ENCODE measurements at regions not wholly inside any gene's neighbourhood (a gene's known extent, or its start where the extent isn't known, plus 50 kb on each side); places are given as distances from the start of the nearest gene placed in this dataset.

DNA sequence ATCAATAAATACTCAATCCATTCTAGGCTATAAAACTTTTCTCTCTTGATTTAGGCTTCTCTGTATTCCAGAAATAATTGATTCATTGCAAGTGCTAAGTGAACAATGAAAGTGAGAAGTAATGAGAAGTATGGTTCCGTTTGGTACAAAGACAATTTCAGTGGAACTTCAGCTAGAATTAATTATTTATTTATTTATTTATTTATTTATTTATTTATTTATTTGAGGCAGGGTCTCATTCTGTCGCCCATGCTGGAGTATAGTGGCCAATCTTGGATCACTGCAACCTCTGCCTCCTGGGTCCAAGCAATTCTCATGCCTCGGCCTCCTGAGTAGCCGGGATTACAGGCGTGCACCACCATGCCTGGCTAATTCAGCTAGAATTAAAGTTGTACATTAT is 262.1 kb downstream of the B3GLCT start:
- no peak for TF ChIP-seq CTCF (IDR thresholded peaks at IDR 0.05; ENCODE audit: low read depth, low read length)
- H3K4me3 ChIP-seq (ENCODE audit: low read depth, low read length) = no peak overlapping the region

- no peak overlapping the region for H3K4me3 ChIP-seq (ENCODE audit: low read depth, low read length)
- no peak for TF ChIP-seq CTCF (IDR thresholded peaks at IDR 0.05; ENCODE audit: low read depth, low read length)
Measured at GRCh38 chr13:31462766-31463165, 263.0 kb downstream of the B3GLCT start.

- TF ChIP-seq CTCF (IDR thresholded peaks at IDR 0.05; ENCODE audit: low read depth, low read length) = no peak
Measured at GRCh38 chr13:31468114-31468902, 268.5 kb downstream of the B3GLCT start.

DNA sequence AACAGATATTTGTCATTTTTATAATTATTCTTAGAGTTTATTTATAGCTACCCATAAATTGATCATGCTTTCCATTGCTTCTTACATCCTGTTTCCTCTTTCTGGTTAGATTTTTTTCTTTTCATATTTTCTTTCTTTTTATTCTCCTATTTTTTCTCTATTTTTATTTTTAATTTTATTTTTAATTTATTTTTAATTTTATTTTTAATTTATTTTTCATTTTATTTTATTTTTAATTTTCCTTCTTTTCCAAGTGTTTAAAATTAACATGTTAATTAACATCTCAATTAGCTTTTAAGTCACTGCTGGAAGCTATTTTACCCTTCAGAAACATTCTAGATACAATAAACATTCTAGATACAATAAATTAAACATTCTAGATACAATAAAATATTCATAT is 269.6 kb downstream of the B3GLCT start:
- TF ChIP-seq CTCF (IDR thresholded peaks at IDR 0.05; ENCODE audit: low read depth, low read length) = no peak
- no peak overlapping the region for H3K4me3 ChIP-seq (ENCODE audit: low read depth, low read length)

More at GRCh38 chr13:31468114-31468902, 268.5 kb downstream of the B3GLCT start:
- H3K4me3 ChIP-seq (ENCODE audit: low read depth, low read length) = no peak overlapping the region

DNA sequence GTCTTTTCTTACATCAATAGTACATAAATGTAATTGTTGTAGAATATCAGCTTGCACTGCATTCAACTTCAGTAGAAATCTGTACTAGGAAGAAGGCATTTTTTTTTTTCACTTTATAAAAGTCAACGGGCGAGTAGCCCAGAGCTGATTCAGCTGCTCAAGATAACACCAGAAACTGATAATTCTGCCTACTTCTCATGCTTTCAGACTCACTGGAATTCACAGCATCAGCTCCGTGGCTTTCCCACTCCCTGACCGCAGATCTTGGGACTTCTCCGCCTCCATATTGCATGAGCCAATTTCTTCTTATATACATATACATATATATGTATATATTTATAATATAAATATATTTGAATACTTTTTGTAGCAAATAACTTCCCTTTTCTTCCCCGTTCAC is 263.1 kb upstream of the RXFP2 start:
- no peak for TF ChIP-seq CTCF (IDR thresholded peaks at IDR 0.05; ENCODE audit: low read depth, low read length)
- H3K4me3 ChIP-seq (ENCODE audit: low read depth, low read length) = no peak overlapping the region

DNA sequence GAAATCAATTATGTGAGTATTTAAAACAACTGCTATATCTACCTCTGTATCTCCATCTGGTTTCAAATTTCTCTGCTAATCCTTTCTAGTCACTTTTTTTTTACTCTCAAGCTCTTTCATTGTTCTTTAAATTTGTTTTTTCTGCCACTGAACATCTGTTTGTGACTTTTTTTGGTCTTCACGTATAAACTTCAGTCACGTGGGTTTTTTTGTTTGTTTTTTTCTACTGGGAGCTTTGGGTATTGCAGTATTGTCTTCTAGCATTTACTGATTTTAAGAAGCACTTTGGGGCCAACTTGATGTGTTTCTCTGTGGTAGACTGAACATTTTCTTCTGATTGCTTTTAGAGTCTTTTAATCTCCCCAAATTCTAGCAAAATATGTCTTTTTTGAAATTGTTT is 262.6 kb upstream of the RXFP2 start:
- H3K4me3 ChIP-seq (ENCODE audit: low read depth, low read length) = no peak overlapping the region
- TF ChIP-seq CTCF (IDR thresholded peaks at IDR 0.05; ENCODE audit: low read depth, low read length) = no peak

DNA sequence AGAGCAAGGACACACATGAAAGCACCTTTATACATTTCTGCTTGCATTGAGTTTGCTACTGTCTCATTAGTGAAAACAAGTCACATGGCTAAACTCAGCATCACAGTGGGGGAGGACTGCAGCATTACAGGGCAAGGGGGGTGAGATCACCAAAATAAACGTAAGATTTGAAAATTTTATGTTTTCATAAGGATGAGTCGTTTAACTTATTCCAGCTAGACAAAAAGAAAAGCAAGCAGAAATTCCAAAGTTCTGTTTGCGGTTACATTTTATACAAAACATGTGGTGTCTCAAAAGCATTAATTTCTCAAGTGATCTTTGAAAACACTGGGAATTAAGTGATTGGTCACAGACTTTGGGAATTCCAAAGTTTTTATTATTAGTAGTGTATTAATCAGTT is 261.4 kb upstream of the RXFP2 start:
- no peak for TF ChIP-seq CTCF (IDR thresholded peaks at IDR 0.05; ENCODE audit: low read depth, low read length)
- H3K4me3 ChIP-seq (ENCODE audit: low read depth, low read length) = no peak overlapping the region
